K562 (cell line): ENCODE measurements at regions not wholly inside any gene's neighbourhood (a gene's known extent, or its start where the extent isn't known, plus 50 kb on each side); places are given as distances from the start of the nearest gene placed in this dataset.

Experiments
- ATAC-seq: fragments of 200-7000 bp; cut with Tn5 transposase; 3 replicates; pipeline ENCODE4 v1.9.1; 2020; ENCODE audit warnings: moderate library complexity
- BruUV-seq: library from RNA; stranded (reverse); fragments of 400-500 nt; replicated peaks from 2 replicates; lab custom pipeline; 2021; lab: Mats Ljungman, UMichigan
- CTCF ChIA-PET: fragments of 300-600 bp; formaldehyde crosslinking; extraction: SDS; loops from one replicate; lab custom pipeline; 2021; ENCODE audit warnings: low intra/inter-chr PET ratio; lab: Yijun Ruan, JAX
- POLR2A ChIA-PET: fragments of 300-600, 350-650 bp; sonication (Branson Sonifier 250); formaldehyde crosslinking; extraction: SDS; loops from one replicate; lab custom pipeline; 2021; ENCODE audit warnings: antibody characterized with exemption, inconsistent platforms; lab: Yijun Ruan, JAX
- DNase-seq, 4 experiments: peaks; one replicate each; pipeline versions ENCODE4 v3.0.0 to v3.0.0-alpha.2; 2011 to 2018; ENCODE audit warnings: low spot score in 3 of 4, mixed read lengths in 3 of 4; ENCODE audit errors: extremely low read depth in 1 of 4
- FAIRE-seq: peaks from 2 replicates; lab custom pipeline; 2011; peaks lifted over from hg19 to GRCh38; lab: Jason Lieb, UNC
- H2AFZ ChIP-seq: 2 replicates; pipeline ENCODE4 v1.6.0; 2011; ENCODE audit warnings: low read depth, low read length, control low read depth, inconsistent platforms
- H3K27ac ChIP-seq: fragments of 200-600 bp; 3 replicates; pipeline ENCODE4 v1.8.0; 2011; ENCODE audit warnings: low read depth, mild to moderate bottlenecking, control low read depth, inconsistent platforms, low read length, moderate library complexity, mixed read lengths; ENCODE audit errors: extremely low read depth
- H3K27me3 ChIP-seq, 2 experiments: fragments of 300-600 bp in 1 of 2; 2 replicates in 1 of 2; 3 replicates in 1 of 2; pipeline versions ENCODE4 v1.6.0 to v1.8.0; 2011; ENCODE audit warnings: inconsistent platforms in 2 of 2, low read length in 2 of 2, mild to moderate bottlenecking in 1 of 2, mixed read lengths in 1 of 2, moderate library complexity in 1 of 2; ENCODE audit not compliant: control insufficient read depth in 2 of 2, insufficient read depth in 2 of 2
- H3K36me3 ChIP-seq: fragments of 300-600 bp; 3 replicates; pipeline ENCODE4 v1.8.0; 2011; ENCODE audit warnings: mild to moderate bottlenecking, low read length, inconsistent platforms; ENCODE audit not compliant: control insufficient read depth, insufficient read depth
- H3K4me1 ChIP-seq, 2 experiments: fragments of 200-600 bp in 1 of 2; replicated peaks in 1 of 2; 2 replicates in 1 of 2; 3 replicates in 1 of 2; pipeline versions ENCODE4 v1.5.1 to v1.8.0; 2011; ENCODE audit warnings: inconsistent platforms in 2 of 2, low read length in 2 of 2, mild to moderate bottlenecking in 1 of 2, mixed read lengths in 1 of 2, moderate library complexity in 1 of 2; ENCODE audit not compliant: control insufficient read depth in 2 of 2, insufficient read depth in 2 of 2
- H3K4me2 ChIP-seq: 2 replicates; pipeline ENCODE4 v1.6.1; 2011; ENCODE audit warnings: low read length, control low read depth, inconsistent platforms, mixed read lengths; ENCODE audit not compliant: insufficient read depth
- H3K4me3 ChIP-seq: fragments of 200-600 bp; sonication (generic), shearing (Covaris generic); 2 replicates; pipeline ENCODE4 v1.5.1; 2016; ENCODE audit warnings: control low read depth, inconsistent platforms
- H3K79me2 ChIP-seq: fragments of 200-600 bp; 3 replicates; pipeline ENCODE4 v1.8.0; 2011; ENCODE audit warnings: low read length, inconsistent platforms; ENCODE audit not compliant: control insufficient read depth, insufficient read depth
- H3K9ac ChIP-seq, 2 experiments: 2 replicates each; pipeline versions ENCODE4 v1.6.0 to v1.6.1; 2011; ENCODE audit warnings: low read depth in 2 of 2, low read length in 2 of 2, control low read depth in 1 of 2, inconsistent platforms in 1 of 2, mild to moderate bottlenecking in 1 of 2, mixed read lengths in 1 of 2; ENCODE audit not compliant: insufficient read depth in 1 of 2
- H3K9me1 ChIP-seq: one replicate; pipeline ENCODE4 v1.6.0; 2011; ENCODE audit warnings: inconsistent platforms, mild to moderate bottlenecking, low read length, moderate library complexity; ENCODE audit not compliant: control insufficient read depth, insufficient read depth
- H3K9me3 ChIP-seq: replicated peaks from 2 replicates; pipeline ENCODE4 v1.5.1; 2011; ENCODE audit warnings: low read depth, low read length, inconsistent platforms; ENCODE audit not compliant: control insufficient read depth, insufficient read depth
- H4K20me1 ChIP-seq: replicated peaks from 2 replicates; pipeline ENCODE4 v1.6.1; 2011; ENCODE audit warnings: low read length, inconsistent platforms, mixed read lengths; ENCODE audit not compliant: control insufficient read depth, insufficient read depth
- ARID2 ChIP-seq: fragments of 450-650 bp; IDR thresholded peaks from 2 replicates; pipeline ENCODE4 v1.6.1; 2017; ENCODE audit warnings: antibody characterized with exemption, mild to moderate bottlenecking
- CEBPB ChIP-seq: fragments of 450-650 bp; IDR thresholded peaks from 2 replicates; pipeline ENCODE4 v1.6.1; 2016; ENCODE audit warnings: missing genetic modification characterization, missing compliant biosample characterization
- CEBPG ChIP-seq, 3 experiments: fragments of 200-800 bp in 1 of 3; sonication (Bioruptor generic) in 1 of 3; sonication (generic) in 1 of 3; formaldehyde crosslinking in 1 of 3; IDR thresholded peaks in 2 of 3; conservative IDR thresholded peaks in 1 of 3; 2 replicates each; pipeline versions ENCODE4 v1.6.1 to v1.8.0; 2016 to 2022; ENCODE audit warnings: missing compliant biosample characterization in 2 of 3, missing genetic modification characterization in 2 of 3, mild to moderate bottlenecking in 1 of 3, missing genetic modification reagents in 1 of 3
- PHF20 ChIP-seq: fragments of 450-650 bp; IDR thresholded peaks from 2 replicates; pipeline ENCODE4 v1.6.1; 2018; ENCODE audit not compliant: partially characterized antibody
- ZNF444 ChIP-seq: fragments of 250-450 bp; sonication (Bioruptor Pico); IDR thresholded peaks from 2 replicates; pipeline ENCODE4 v1.4.0; 2020; ENCODE audit warnings: mild to moderate bottlenecking, moderate library complexity
- ZNF699 ChIP-seq: fragments of 250-450 bp; sonication (Bioruptor Pico); IDR thresholded peaks from 2 replicates; pipeline ENCODE4 v1.8.0; 2021; ENCODE audit warnings: mild to moderate bottlenecking, moderate library complexity; ENCODE audit not compliant: insufficient replicate concordance
- WGBS: fragments of 100-300 bp; shearing (Covaris generic); methylation state at CpG from one replicate; pipeline ENCODE4 v1.1.6; 2016; ENCODE audit warnings: low coverage, mixed read lengths; ENCODE audit not compliant: insufficient coverage; ENCODE audit errors: missing lambda C conversion rate; 5-methylcytosine and 5-hydroxymethylcytosine counted together
- in situ Hi-C: fragments of 300-500 bp; cut with MboI; formaldehyde crosslinking; loops from 4 replicates; pipeline ENCODE4 v1.15.0; 2018; ENCODE audit warnings: inconsistent platforms, mixed read lengths
- intact Hi-C: fragments of 100-400 bp; cut with micrococcal nuclease; formaldehyde crosslinking; loops from 2 replicates; pipeline ENCODE4 v1.14.2; 2022
- TF ChIP-seq, protein P1 (sequence below): sonication (generic); formaldehyde crosslinking; IDR thresholded peaks from 2 replicates; pipeline ENCODE4 v1.8.1; 2023; ENCODE audit warnings: mild to moderate bottlenecking, missing genetic modification reagents
- TF ChIP-seq, protein P2 (sequence below), 2 experiments: fragments of 450-650 bp in 1 of 2; sonication (generic) in 1 of 2; formaldehyde crosslinking in 1 of 2; IDR thresholded peaks in 1 of 2; conservative IDR thresholded peaks in 1 of 2; 2 replicates each; pipeline versions ENCODE4 v1.6.1 to v1.8.1; 2016 to 2023; ENCODE audit warnings: mild to moderate bottlenecking in 2 of 2, moderate library complexity in 2 of 2, inconsistent platforms in 1 of 2, missing genetic modification reagents in 1 of 2
- TF ChIP-seq, protein P3 (sequence below): fragments of 450-650 bp; IDR thresholded peaks from 2 replicates; pipeline ENCODE4 v1.6.1; 2016; ENCODE audit warnings: missing biosample characterization, missing genetic modification characterization

DNA sequence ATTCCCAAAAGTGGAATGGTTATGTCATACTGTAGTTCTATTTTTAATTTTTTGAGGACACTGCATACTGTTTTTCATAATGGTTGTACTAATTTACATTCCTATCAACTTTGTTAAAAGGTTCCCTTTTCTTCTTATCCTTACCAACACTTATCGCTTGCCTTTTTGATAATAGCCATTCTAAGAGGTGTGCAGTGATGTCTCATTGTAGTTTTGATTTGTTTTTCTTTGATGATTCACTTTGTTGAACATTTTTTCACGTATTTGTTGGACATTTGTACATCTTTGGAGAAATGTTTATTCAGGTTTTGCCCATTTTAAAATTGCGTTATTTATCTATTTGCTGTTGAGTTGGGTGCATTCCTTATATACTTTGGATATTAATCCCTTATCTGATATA, 188.8 kb upstream of the SPRY2 start:
- H3K79me2 ChIP-seq, result no peaks in the 10 kb centered on the region
- in situ Hi-C loops (no loop called here), intact Hi-C loops (no loop called here)
- FAIRE-seq (no peak), DNase-seq (peak in 2 of 4 experiments; percentile 0 to 2)
- H3K9ac ChIP-seq, result no peak overlapping the region
- H2AFZ ChIP-seq, result no peak overlapping the region
- BruUV-seq, result no TSS peak
- CTCF ChIA-PET, result no interaction called here
- H3K27ac ChIP-seq, result no peak overlapping the region
- no peaks in the 10 kb centered on the region for H4K20me1 ChIP-seq
- WGBS, result 2% methylated on average over 3 of the region's 3 CpGs
- H3K27me3 ChIP-seq, result no peaks in the 10 kb centered on the region
- no peaks in the 10 kb centered on the region for H3K4me1 ChIP-seq
- TF ChIP-seq ZNF699 (CRISPR knock-in tag) (peak; percentile 65), PHF20 (peak; percentile 17)
- TF ChIP-seq, protein P1, sequence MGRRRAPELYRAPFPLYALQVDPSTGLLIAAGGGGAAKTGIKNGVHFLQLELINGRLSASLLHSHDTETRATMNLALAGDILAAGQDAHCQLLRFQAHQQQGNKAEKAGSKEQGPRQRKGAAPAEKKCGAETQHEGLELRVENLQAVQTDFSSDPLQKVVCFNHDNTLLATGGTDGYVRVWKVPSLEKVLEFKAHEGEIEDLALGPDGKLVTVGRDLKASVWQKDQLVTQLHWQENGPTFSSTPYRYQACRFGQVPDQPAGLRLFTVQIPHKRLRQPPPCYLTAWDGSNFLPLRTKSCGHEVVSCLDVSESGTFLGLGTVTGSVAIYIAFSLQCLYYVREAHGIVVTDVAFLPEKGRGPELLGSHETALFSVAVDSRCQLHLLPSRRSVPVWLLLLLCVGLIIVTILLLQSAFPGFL (CRISPR knock-in tag), result no peak
- TF ChIP-seq, all 486 proteins: peak for 2
- Histone ChIP-seq H3K4me3 (no peak overlapping the region), H3K9me1 (no peaks in the 10 kb centered on the region), H3K4me2 (no peak overlapping the region), H3K36me3 (no peaks in the 10 kb centered on the region), H3K9me3 (peaks cover under 1% of the 10 kb centered on the region)
- POLR2A ChIA-PET, result no interaction called here
- ATAC-seq, result no peak

DNA sequence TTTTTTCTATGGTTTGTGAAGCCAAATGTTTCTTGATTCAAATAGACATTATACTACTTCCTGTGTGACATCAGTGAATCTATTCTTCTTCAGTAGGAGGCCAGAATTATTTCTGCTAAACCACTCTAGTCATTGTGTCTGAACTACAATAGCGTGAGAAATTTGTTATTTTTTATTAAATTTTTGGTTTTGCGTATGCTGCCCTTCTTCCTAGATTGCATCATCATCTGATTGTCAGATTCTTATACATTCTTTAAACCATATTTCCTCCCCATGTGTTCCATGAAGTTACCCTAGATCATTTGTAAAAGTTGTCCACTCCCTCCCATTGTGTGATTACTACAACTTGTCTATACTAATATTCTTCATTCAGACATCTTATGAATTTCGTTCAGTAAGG, 187.8 kb upstream of the SPRY2 start:
- Histone ChIP-seq H3K27ac (no peak overlapping the region), H3K27me3 (no peaks in the 10 kb centered on the region), H3K4me2 (no peak overlapping the region), H3K4me1 (no peaks in the 10 kb centered on the region), H4K20me1 (no peaks in the 10 kb centered on the region), H3K4me3 (no peak overlapping the region), H3K79me2 (no peaks in the 10 kb centered on the region), H3K9me1 (no peaks in the 10 kb centered on the region), H3K36me3 (no peaks in the 10 kb centered on the region), H2AFZ (no peak overlapping the region), H3K9me3 (peaks cover 4% of the 10 kb centered on the region), H3K9ac (no peak overlapping the region)
- no peak for ATAC-seq
- FAIRE-seq, result no peak
- in situ Hi-C loops (no loop called here), intact Hi-C loops (no loop called here)
- peak in 3 of 4 experiments; percentile 2 to 16 (median 15) for DNase-seq
- under 1% methylated on average over 3 of the region's 3 CpGs for WGBS
- TF ChIP-seq ZNF444 (CRISPR knock-in tag) (no peak), ARID2 (no peak), CEBPB (peak; percentile 73), CEBPG (CRISPR knock-in tag; IDR thresholded peaks at IDR 0.05) (no peak), CEBPG (tag; conservative IDR thresholded peaks at IDR 0.05 in 1 of 2, IDR thresholded peaks at IDR 0.05 in 1 of 2) (peak in 1 of 2 experiments; percentile 59; a peak in 1 of 4 replicates)
- TF ChIP-seq, protein P2, sequence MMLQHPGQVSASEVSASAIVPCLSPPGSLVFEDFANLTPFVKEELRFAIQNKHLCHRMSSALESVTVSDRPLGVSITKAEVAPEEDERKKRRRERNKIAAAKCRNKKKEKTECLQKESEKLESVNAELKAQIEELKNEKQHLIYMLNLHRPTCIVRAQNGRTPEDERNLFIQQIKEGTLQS (IDR thresholded peaks at IDR 0.05), result peak; percentile 86
- TF ChIP-seq, protein P2 (CRISPR knock-in tag; conservative IDR thresholded peaks at IDR 0.05), result no peak
- TF ChIP-seq, protein P3, sequence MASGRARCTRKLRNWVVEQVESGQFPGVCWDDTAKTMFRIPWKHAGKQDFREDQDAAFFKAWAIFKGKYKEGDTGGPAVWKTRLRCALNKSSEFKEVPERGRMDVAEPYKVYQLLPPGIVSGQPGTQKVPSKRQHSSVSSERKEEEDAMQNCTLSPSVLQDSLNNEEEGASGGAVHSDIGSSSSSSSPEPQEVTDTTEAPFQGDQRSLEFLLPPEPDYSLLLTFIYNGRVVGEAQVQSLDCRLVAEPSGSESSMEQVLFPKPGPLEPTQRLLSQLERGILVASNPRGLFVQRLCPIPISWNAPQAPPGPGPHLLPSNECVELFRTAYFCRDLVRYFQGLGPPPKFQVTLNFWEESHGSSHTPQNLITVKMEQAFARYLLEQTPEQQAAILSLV (tag), result peak; percentile 48; the same call in 1 of the 2 replicates
- BruUV-seq, result no TSS peak
- POLR2A ChIA-PET, result no interaction called here
- CTCF ChIA-PET, result no interaction called here
